ENCODE measurements at regions not wholly inside any gene's neighbourhood (a gene's known extent, or its start where the extent isn't known, plus 50 kb on each side); places are given as distances from the start of the nearest gene placed in this dataset.
"Not testable (repeated sequence)": the region's sequence is repeated elsewhere in the genome, so short reads cannot be mapped to it uniquely, and the experiment has no call there.

- H3K4ac ChIP-seq (replicated peaks; ENCODE audit: insufficient read length, low read depth, low read length); H3K23ac ChIP-seq (ENCODE audit: insufficient read length); H3K56ac ChIP-seq (replicated peaks; ENCODE audit: insufficient read length, low read depth, low read length); H2BK15ac ChIP-seq (ENCODE audit: low read length); H3K9me3 ChIP-seq (ENCODE audit: insufficient read depth in 2 of 2, low read depth in 1 of 2, low read length in 1 of 2); H2BK5ac ChIP-seq (ENCODE audit: low read depth, low read length); H3K18ac ChIP-seq (ENCODE audit: extremely low read depth, low read length); H2BK12ac ChIP-seq (ENCODE audit: low read depth, low read length); H3K4me1 ChIP-seq (replicated peaks in 1 of 4; ENCODE audit: control insufficient read depth in 3 of 4, insufficient read depth in 4 of 4, low read length in 3 of 4); H2AK5ac ChIP-seq (ENCODE audit: low read depth, low read length); H4K8ac ChIP-seq (ENCODE audit: extremely low read depth, insufficient read depth, low read length); H2BK20ac ChIP-seq (ENCODE audit: low read length); H4K20me1 ChIP-seq (replicated peaks in 1 of 2; ENCODE audit: control insufficient read depth in 1 of 2, insufficient read depth in 2 of 2, low read length in 2 of 2); H2AFZ ChIP-seq (ENCODE audit: low read length); H3K23me2 ChIP-seq (ENCODE audit: low read depth, low read length); H2BK120ac ChIP-seq (replicated peaks; ENCODE audit: low read depth, low read length); H3K27me3 ChIP-seq (replicated peaks in 1 of 4; ENCODE audit: control insufficient read depth in 3 of 4, extremely low read depth in 1 of 4, insufficient read depth in 3 of 4, low read length in 3 of 4); H4K5ac ChIP-seq (ENCODE audit: insufficient read length, low read depth, low read length); H3K36me3 ChIP-seq (ENCODE audit: control insufficient read depth in 2 of 4, insufficient read depth in 4 of 4, low read length in 3 of 4); FAIRE-seq; CTCF ChIA-PET (ENCODE audit: partially characterized antibody); H3K14ac ChIP-seq (ENCODE audit: insufficient read length); H3K27ac ChIP-seq (ENCODE audit: low read depth, low read length); H4K91ac ChIP-seq (replicated peaks; ENCODE audit: insufficient read length, low read length); H3K79me1 ChIP-seq (ENCODE audit: low read depth, low read length): not testable (repeated sequence)
- H3K9ac ChIP-seq (replicated peaks in 1 of 4; ENCODE audit: extremely low read depth in 1 of 4, low read depth in 3 of 4, low read length in 3 of 4), result peak overlapping the region in 3 of 4 experiments; percentile 22 to 43 (median 40); a peak in 6 of 7 replicates
- no CpG with 5 or more reads among the region's 38 CpGs for WGBS, 2 experiments (ENCODE audit: extremely low coverage in 1 of 2, insufficient coverage in 1 of 2, insufficient read length in 1 of 2, insufficient replicate concordance in 2 of 2, low coverage in 1 of 2, low lambda C conversion rate in 2 of 2, missing lambda C conversion rate in 1 of 2)
- DNase-seq (ENCODE audit: low read depth in 1 of 2, low spot score in 2 of 2), result peak in 1 of 2 experiments; percentile 67
- H3K4me2 ChIP-seq (ENCODE audit: insufficient read depth in 1 of 2, low read depth in 2 of 2, low read length in 2 of 2), result peak overlapping the region; percentile 51 to 53; a peak in 3 of 4 replicates
- TF ChIP-seq MAX (IDR thresholded peaks at IDR 0.05), result 0 out of 2 replicates have a peak, but pooled peaks have one; percentile 6
- POLR2A ChIA-PET (ENCODE audit: partially characterized antibody), result interaction anchor here (0.7 to 2.2 kb wide), 3 partner anchors 19 to 85 kb away, joined by 3 to 9 read pairs (median 7); partner anchors contain the start of gene QPRT
- peaks cover 7 to 44% of the 10 kb centered on the region in 2 experiments for H3K79me2 ChIP-seq (ENCODE audit: control insufficient read depth in 1 of 2, insufficient read depth in 2 of 2, low read length in 2 of 2)
- peak overlapping the region; percentile 45 to 85 (median 68) for H3K4me3 ChIP-seq (ENCODE audit: extremely low read depth in 1 of 4, insufficient read depth in 2 of 4, low read depth in 3 of 4, low read length in 4 of 4)
These were observed 68.7 kb upstream of the SPN start for GRCh38 chr16:29594269-29594925.
